Esophagus muscularis mucosa (tissue), 3 donors: ENCODE measurements at regions not wholly inside any gene's neighbourhood (a gene's known extent, or its start where the extent isn't known, plus 50 kb on each side); places are given as distances from the start of the nearest gene placed in this dataset.

ENCODE experiments used
- CTCF ChIP-seq, 3 experiments: fragments of 200-600 bp in 2 of 3; fragments of 450-650 bp in 1 of 3; sonication (generic) in 2 of 3; IDR thresholded peaks; one replicate each; pipeline ENCODE4 v1.5.1; 2017 to 2019; ENCODE audit warnings: antibody characterized with exemption in 3 of 3, mild to moderate bottlenecking in 2 of 3, moderate library complexity in 1 of 3
- POLR2A ChIP-seq: fragments of 450-650 bp; IDR thresholded peaks from one replicate; pipeline ENCODE4 v1.6.1; 2017; ENCODE audit warnings: antibody characterized with exemption, moderate library complexity, mild to moderate bottlenecking, low read depth

- TF ChIP-seq POLR2A (no peak), CTCF (IDR thresholded peaks at IDR 0.05) (no peak)
These were observed 317.6 kb downstream of the RPS24 start for GRCh38 chr10:78351283-78351682.
